ENCODE measurements at regions not wholly inside any gene's neighbourhood (a gene's known extent, or its start where the extent isn't known, plus 50 kb on each side); places are given as distances from the start of the nearest gene placed in this dataset.

- H2BK5ac ChIP-seq (ENCODE audit: insufficient read length, low read length): no peak overlapping the region
- no peaks in the 10 kb centered on the region for H3K79me1 ChIP-seq (ENCODE audit: insufficient read depth, low read depth, low read length, poor library complexity, severe bottlenecking)
- H3K9ac ChIP-seq (ENCODE audit: extremely low read depth, insufficient read length, low read length): no peak overlapping the region
- H3K4me1 ChIP-seq (ENCODE audit: insufficient read depth, low read length): no peaks in the 10 kb centered on the region
- no peaks in the 10 kb centered on the region for H4K20me1 ChIP-seq (ENCODE audit: control insufficient read depth, insufficient read depth, insufficient read length)
- WGBS (ENCODE audit: extremely low coverage, insufficient read length, low lambda C conversion rate): no CpG with 5 or more reads among the region's 12 CpGs
- no peaks in the 10 kb centered on the region; a peak in 1 of 7 replicates for H3K36me3 Mint-ChIP-seq (ENCODE audit: insufficient read depth in 1 of 3, low read depth in 3 of 3)
- H3K9me3 Mint-ChIP-seq: no peaks in the 10 kb centered on the region
- no peak overlapping the region for H2BK20ac ChIP-seq (ENCODE audit: low read depth, low read length, poor library complexity, severe bottlenecking)
- H3K9me3 ChIP-seq (ENCODE audit: control insufficient read depth, low read depth, low read length): no peaks in the 10 kb centered on the region
- no peak overlapping the region for H2BK15ac ChIP-seq (ENCODE audit: low read depth, low read length)
- no peak overlapping the region for H3K23ac ChIP-seq (ENCODE audit: insufficient read length, low read depth, low read length)
- H3K14ac ChIP-seq (ENCODE audit: insufficient read depth, low read length): no peak overlapping the region
- H2BK120ac ChIP-seq (ENCODE audit: low read depth, low read length, poor library complexity, severe bottlenecking): no peak overlapping the region
- no peak overlapping the region for H2BK12ac ChIP-seq (ENCODE audit: insufficient read length, low read depth, low read length)
- H3K18ac ChIP-seq (ENCODE audit: insufficient read length, low read depth, low read length): no peak overlapping the region
- H3K4me1 Mint-ChIP-seq: peaks cover 4 to 11% of the 10 kb centered on the region in 2 experiments; a peak in 3 of 4 replicates
- TF ChIP-seq CTCF (conservative IDR thresholded peaks at IDR 0.05): no peak
- no peaks in the 10 kb centered on the region for H3K27me3 Mint-ChIP-seq (ENCODE audit: low read depth)
- no peak overlapping the region for H3K4ac ChIP-seq (ENCODE audit: low read depth, low read length)
- H4K91ac ChIP-seq (ENCODE audit: insufficient read length, low read depth, low read length): no peak overlapping the region
- no peaks in the 10 kb centered on the region for H3K27me3 ChIP-seq (ENCODE audit: insufficient read depth, low read length)
- H3K4me3 Mint-ChIP-seq: no peak overlapping the region
- no peak overlapping the region for H3T11ph ChIP-seq (ENCODE audit: low read length)
- no peak for DNase-seq
- no peak overlapping the region for H3K56ac ChIP-seq (ENCODE audit: insufficient read length, low read depth, low read length)
- H3K4me2 ChIP-seq (ENCODE audit: insufficient read depth, insufficient read length, low read length): no peak overlapping the region
- H2AK5ac ChIP-seq (ENCODE audit: insufficient read length, low read length): no peak overlapping the region
- no peaks in the 10 kb centered on the region for H3K79me2 ChIP-seq (ENCODE audit: insufficient read depth, low read length)
- H4K5ac ChIP-seq (ENCODE audit: insufficient read length, low read depth, low read length): no peak overlapping the region
- H2AFZ ChIP-seq (ENCODE audit: low read length): no peak overlapping the region
- no peaks in the 10 kb centered on the region for H3K23me2 ChIP-seq (ENCODE audit: insufficient read length, low read depth, low read length, poor library complexity, severe bottlenecking)
- no peak overlapping the region for H3K27ac Mint-ChIP-seq
- no peak overlapping the region for H3K27ac ChIP-seq (ENCODE audit: insufficient read length, low read depth, low read length)
- H4K8ac ChIP-seq (replicated peaks; ENCODE audit: insufficient read length, low read depth, low read length): no peak overlapping the region
Measured at GRCh38 chr9:21580636-21581378, 98.7 kb upstream of the IFNE start.

All from H9 (cell line).